ENCODE measurements at regions not wholly inside any gene's neighbourhood (a gene's known extent, or its start where the extent isn't known, plus 50 kb on each side); places are given as distances from the start of the nearest gene placed in this dataset.

- TF ChIP-seq, protein P1, sequence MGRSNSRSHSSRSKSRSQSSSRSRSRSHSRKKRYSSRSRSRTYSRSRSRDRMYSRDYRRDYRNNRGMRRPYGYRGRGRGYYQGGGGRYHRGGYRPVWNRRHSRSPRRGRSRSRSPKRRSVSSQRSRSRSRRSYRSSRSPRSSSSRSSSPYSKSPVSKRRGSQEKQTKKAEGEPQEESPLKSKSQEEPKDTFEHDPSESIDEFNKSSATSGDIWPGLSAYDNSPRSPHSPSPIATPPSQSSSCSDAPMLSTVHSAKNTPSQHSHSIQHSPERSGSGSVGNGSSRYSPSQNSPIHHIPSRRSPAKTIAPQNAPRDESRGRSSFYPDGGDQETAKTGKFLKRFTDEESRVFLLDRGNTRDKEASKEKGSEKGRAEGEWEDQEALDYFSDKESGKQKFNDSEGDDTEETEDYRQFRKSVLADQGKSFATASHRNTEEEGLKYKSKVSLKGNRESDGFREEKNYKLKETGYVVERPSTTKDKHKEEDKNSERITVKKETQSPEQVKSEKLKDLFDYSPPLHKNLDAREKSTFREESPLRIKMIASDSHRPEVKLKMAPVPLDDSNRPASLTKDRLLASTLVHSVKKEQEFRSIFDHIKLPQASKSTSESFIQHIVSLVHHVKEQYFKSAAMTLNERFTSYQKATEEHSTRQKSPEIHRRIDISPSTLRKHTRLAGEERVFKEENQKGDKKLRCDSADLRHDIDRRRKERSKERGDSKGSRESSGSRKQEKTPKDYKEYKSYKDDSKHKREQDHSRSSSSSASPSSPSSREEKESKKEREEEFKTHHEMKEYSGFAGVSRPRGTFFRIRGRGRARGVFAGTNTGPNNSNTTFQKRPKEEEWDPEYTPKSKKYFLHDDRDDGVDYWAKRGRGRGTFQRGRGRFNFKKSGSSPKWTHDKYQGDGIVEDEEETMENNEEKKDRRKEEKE (IDR thresholded peaks at IDR 0.05) = no peak
- no peak for TF ChIP-seq FOXM1 (IDR thresholded peaks at IDR 0.05; ENCODE audit: low read depth, low read length)
- TF ChIP-seq CTCF (IDR thresholded peaks at IDR 0.05 in 2 of 3, conservative IDR thresholded peaks at IDR 0.05 in 1 of 3; ENCODE audit: control insufficient read depth in 2 of 3, extremely low read depth in 1 of 3, insufficient read depth in 1 of 3, low read depth in 3 of 3, low read length in 3 of 3) = no peak
- TF ChIP-seq ZNF24 (IDR thresholded peaks at IDR 0.05) = no peak
- no peak for TF ChIP-seq SKIL (IDR thresholded peaks at IDR 0.05; ENCODE audit: low read depth, poor library complexity, severe bottlenecking)
Measured at GRCh38 chr11:131198161-131199014, 172.0 kb upstream of the NTM start.

All from GM12878 (cell line).